Panc1 (cell line): ENCODE measurements at regions not wholly inside any gene's neighbourhood (a gene's known extent, or its start where the extent isn't known, plus 50 kb on each side); places are given as distances from the start of the nearest gene placed in this dataset.

Experiments used
- CTCF ChIP-seq: fragments of 450-650 bp; IDR thresholded peaks from 2 replicates; pipeline ENCODE4 v1.5.1; 2017; ENCODE audit warnings: mild to moderate bottlenecking
- POLR2AphosphoS5 ChIP-seq: IDR thresholded peaks from 2 replicates; pipeline ENCODE4 v1.6.1; 2012; ENCODE audit warnings: mild to moderate bottlenecking, low read depth, low read length, moderate library complexity
- REST ChIP-seq, 2 experiments: IDR thresholded peaks; 2 replicates each; pipeline ENCODE4 v1.6.1; 2011 to 2012; ENCODE audit warnings: low read depth in 2 of 2, control low read depth in 1 of 2, low read length in 1 of 2, mild to moderate bottlenecking in 1 of 2, moderate library complexity in 1 of 2; ENCODE audit not compliant: insufficient read depth in 1 of 2
- SIN3A ChIP-seq: IDR thresholded peaks from 2 replicates; pipeline ENCODE4 v1.6.1; 2012; ENCODE audit warnings: low read depth, mild to moderate bottlenecking, low read length, moderate library complexity, borderline replicate concordance; ENCODE audit not compliant: insufficient read depth
- TCF7L2 ChIP-seq: IDR thresholded peaks from 2 replicates; pipeline ENCODE4 v1.6.1; 2011; ENCODE audit warnings: mild to moderate bottlenecking, low read depth, low read length, inconsistent platforms

- TF ChIP-seq CTCF (no peak), POLR2AphosphoS5 (no peak), SIN3A (no peak), REST (IDR thresholded peaks at IDR 0.05; ENCODE audit: insufficient read depth in 1 of 2, low read depth in 2 of 2, low read length in 1 of 2) (no peak), TCF7L2 (no peak)
Measured at GRCh38 chr2:51535763-51536162, 503.8 kb upstream of the NRXN1 start.
